Daoy (cell line): ENCODE measurements at regions not wholly inside any gene's neighbourhood (a gene's known extent, or its start where the extent isn't known, plus 50 kb on each side); places are given as distances from the start of the nearest gene placed in this dataset.

ENCODE experiments used
- DNase-seq: peaks from one replicate; pipeline ENCODE4 v3.0.0-alpha.2; 2015; ENCODE audit warnings: low read depth

GRCh38 chr9:73219985-73220626 lies 68.4 kb downstream of the ANXA1 start:
- peak; percentile 27 for DNase-seq

GRCh38 chr9:73223594-73223993 lies 71.9 kb downstream of the ANXA1 start:
- no peak for DNase-seq

GRCh38 chr9:73229543-73229942 lies 77.9 kb downstream of the ANXA1 start:
- DNase-seq: no peak

- peak; percentile 49 for DNase-seq
Observed at GRCh38 chr9:73230251-73230650, 78.6 kb downstream of the ANXA1 start.

GRCh38 chr9:73231203-73231602 lies 79.5 kb downstream of the ANXA1 start:
- DNase-seq: no peak

- no peak for DNase-seq
Observed at GRCh38 chr9:73233359-73234007, 81.8 kb downstream of the ANXA1 start.

- DNase-seq: no peak
Observed at GRCh38 chr9:73234008-73234360, 82.3 kb downstream of the ANXA1 start.

GRCh38 chr9:73237140-73237539 lies 85.5 kb downstream of the ANXA1 start:
- no peak for DNase-seq

GRCh38 chr9:73239570-73240265 lies 88.1 kb downstream of the ANXA1 start:
- DNase-seq: peak; percentile 12

GRCh38 chr9:73243078-73243477 lies 91.4 kb downstream of the ANXA1 start:
- DNase-seq: no peak

- DNase-seq: no peak
Observed at GRCh38 chr9:73259086-73259696, 107.5 kb downstream of the ANXA1 start.

GRCh38 chr9:73260506-73260905 lies 108.8 kb downstream of the ANXA1 start:
- DNase-seq: no peak

GRCh38 chr9:73264631-73265030 lies 113.0 kb downstream of the ANXA1 start:
- peak; percentile 25 for DNase-seq

GRCh38 chr9:73265876-73266275 lies 114.2 kb downstream of the ANXA1 start:
- no peak for DNase-seq

GRCh38 chr9:73269430-73270101 lies 117.9 kb downstream of the ANXA1 start:
- DNase-seq: peak; percentile 21

GRCh38 chr9:73270967-73271721 lies 119.5 kb downstream of the ANXA1 start:
- DNase-seq: peak; percentile 81

GRCh38 chr9:73280113-73280512 lies 128.4 kb downstream of the ANXA1 start:
- no peak for DNase-seq

- DNase-seq: no peak
Observed at GRCh38 chr9:73284377-73284776, 132.7 kb downstream of the ANXA1 start.

- DNase-seq: no peak
Observed at GRCh38 chr9:73294336-73294735, 142.7 kb downstream of the ANXA1 start.

- DNase-seq: no peak
Observed at GRCh38 chr9:73325983-73326382, 174.3 kb downstream of the ANXA1 start.

GRCh38 chr9:73327149-73327548 lies 175.5 kb downstream of the ANXA1 start:
- no peak for DNase-seq
